GM18519 (cell line): ENCODE measurements at regions not wholly inside any gene's neighbourhood (a gene's known extent, or its start where the extent isn't known, plus 50 kb on each side); places are given as distances from the start of the nearest gene placed in this dataset.

Experiments
- ATAC-seq: cut with Tn5 transposase; IDR thresholded peaks from one replicate; pipeline ENCODE4 v1.9.1; 2021; ENCODE audit warnings: mild to moderate bottlenecking, moderate library complexity; ENCODE audit not compliant: unreplicated experiment, low FRiP score

DNA sequence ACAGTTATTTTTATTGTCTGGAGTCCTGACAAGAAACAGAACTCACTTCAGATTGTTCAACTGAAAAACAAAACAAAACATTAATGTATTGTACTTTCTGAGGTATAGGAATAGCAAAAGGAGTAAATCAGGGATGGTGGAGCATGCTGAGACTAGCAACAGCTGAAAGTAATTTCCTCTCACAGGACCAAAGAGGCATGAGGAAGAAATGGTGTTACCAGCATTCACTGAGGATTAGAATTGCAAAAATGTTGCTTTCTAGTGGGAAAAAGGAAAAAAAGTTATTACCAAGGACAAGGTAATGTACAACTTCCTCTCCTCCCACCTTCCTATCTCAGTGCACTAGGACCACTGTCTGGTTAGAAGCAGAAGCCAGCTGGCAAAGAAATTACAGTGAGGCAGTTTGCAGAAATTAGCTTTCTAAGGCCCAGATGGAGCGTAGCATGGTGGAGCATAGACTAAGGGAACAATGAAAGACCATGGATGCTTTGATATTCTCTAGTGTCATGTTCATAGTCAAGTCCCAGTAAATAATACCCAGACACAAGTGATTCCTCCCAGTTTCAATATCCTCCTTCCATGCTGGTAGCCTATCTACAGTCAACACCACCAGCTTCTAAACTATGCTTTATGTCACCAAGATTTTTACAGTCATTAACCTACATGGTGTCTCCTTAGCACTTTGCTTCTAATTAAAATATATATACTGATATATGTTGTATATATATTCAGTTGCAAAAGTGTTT, 133.7 kb upstream of the DCN start:
- no peak for ATAC-seq

DNA sequence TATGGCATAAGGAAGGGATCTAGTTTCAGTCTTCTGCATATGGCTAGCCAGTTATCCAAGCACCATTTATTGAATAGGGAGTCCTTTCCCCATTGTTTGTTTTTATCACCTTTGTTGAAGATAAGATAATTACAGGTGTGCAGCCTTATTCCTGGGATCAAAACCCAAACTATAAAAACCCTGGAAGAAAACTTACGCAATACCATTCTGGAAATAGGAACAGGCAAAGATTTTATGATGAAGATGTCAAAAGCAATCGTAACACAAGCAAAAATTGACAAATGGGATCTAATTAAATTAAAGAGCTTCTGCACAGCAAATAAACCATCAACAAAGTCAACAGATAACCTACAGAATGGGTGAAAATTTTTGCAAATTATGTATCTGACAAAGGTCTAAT, 128.5 kb upstream of the DCN start:
- no peak for ATAC-seq

DNA sequence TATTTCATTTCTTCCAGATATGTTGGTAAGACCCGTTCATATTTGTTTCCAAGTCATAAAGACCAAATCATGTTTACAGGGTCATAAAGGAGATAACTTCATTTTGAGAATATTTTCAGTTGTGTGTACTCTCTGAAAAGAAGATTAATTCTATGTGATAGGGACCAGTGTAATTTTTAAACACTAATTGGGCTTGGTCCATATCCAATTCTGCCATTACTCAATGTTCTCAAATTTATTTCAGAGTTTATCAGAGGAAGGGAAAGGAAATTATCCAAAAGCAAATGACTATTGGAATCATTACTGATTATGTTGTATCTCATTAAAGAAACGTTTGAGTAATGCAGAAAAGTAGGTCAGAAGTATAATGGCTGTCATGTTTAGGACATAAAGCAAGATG, 126.8 kb upstream of the DCN start:
- no peak for ATAC-seq

DNA sequence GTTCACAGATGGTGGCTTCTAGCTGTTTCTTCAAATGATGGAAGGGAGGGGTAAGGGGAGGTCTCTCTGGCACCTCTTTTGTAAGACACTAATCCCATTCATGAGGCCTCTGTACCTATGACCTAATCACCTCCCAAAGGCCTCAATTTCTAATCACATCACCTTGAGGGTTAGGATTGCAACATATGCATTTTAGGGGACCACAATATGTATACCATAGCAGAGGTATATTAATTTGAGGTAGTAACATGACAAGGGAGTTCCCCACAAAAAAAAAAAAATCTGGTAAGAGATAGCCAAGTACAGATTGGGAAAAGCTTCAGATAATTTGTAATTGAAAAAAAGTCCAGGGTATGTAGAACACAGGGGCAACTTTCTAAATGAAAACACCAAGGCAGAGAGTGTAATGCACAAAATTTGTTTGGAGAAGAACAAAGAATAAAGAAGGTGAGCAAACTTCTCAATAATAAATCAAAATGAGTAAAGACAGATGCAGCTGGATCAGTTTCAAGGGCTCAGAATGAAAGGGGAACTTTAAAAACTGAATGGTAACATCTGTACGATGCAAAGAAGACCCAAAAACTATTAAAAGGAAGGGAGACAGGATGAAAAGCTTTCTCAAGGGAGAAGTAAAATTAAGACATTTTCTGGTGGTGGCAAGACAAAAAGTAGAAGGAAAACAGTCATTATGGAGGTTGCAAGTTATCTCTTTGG, 125.5 kb upstream of the DCN start:
- ATAC-seq = no peak

DNA sequence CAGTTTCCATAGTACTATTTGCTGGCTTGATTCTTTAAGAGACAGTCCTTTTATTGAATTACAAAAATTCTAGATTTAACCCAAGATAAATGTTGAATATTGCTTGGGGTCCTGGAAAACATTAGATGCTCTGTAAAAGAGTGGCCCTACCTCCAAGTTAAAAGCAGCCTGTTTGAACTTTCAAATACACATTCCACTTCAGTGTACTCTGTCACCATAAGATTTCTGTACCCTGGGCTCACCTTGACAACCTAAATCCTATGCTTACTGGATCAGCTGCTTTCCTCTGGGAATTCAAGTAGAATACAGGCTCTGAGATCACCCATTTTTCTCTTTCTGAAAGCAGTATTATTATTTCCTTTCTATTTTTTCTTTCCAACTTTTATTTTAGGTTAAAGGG, 107.7 kb upstream of the DCN start:
- no peak for ATAC-seq

DNA sequence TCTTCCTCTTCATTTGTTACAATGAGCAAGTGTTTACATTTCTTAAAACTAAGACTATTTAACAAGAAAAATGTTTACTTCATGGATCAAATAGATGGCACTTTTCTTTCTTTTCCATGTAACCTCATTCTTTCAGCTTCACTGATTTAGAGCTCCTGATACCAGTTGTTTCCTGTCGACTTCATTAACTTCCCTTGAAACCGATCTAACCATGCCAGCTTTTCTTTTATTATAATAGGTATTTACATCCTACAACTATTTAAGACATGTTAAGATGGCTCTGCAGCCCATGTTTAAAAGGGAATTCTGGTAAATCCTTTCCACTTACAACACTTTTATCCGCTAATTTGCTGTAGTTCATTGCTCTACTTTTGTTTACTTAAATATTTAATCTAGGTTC, 107.3 kb upstream of the DCN start:
- ATAC-seq = no peak

DNA sequence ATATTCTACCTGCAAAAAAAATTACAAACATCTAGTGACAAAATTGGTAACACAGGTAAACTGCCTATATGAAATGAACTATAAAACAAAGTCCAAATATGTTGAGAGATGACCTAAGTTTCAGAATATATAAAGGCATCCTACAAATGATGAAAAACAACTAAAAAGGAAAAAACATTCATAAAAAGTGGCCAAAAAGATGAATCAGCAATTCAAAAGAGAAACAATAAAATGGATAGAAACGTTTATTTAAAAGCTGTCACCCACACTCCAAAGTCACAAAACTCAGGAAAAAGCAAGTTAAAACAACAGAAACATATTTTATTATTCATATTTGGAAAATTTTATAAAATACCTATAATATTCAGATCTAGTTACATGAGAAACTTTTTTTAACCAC, 106.5 kb upstream of the DCN start:
- no peak for ATAC-seq

DNA sequence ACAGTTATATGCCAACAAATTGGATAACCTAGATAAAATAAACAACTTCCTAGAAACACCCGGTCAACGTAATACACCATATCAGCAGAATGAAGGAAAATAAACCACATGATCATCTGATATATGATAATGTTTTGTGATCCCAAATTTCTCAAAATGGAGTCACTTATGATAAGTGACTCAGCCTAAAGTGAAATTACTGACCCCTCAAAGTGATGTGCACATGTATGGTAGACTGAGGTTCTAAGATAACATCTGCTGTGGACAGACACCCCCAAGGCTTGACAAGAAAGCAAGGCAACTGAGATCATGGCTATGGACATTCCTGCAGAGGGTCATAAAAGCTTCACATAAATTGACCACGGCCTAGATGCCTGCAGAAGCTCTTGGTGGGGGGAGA, 105.1 kb upstream of the DCN start:
- ATAC-seq = no peak

DNA sequence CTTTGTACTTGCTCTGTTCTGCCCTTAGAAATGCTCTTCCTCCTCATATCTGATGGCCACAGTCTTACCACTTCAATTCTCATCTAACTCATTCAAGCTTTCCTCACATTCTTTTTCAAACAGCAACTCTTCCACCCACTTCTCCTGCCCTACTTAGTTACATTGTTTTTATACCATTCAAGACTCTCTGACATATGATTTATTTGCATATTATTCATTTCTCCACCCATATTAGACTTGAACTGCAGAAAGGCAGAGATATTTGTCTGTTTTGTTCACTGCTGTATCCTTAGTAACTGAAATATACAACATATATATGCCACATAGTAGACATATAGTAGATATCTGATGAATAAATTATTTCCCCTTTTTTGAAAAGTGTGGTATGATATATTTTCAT, 95.5 kb upstream of the DCN start:
- ATAC-seq = no peak

DNA sequence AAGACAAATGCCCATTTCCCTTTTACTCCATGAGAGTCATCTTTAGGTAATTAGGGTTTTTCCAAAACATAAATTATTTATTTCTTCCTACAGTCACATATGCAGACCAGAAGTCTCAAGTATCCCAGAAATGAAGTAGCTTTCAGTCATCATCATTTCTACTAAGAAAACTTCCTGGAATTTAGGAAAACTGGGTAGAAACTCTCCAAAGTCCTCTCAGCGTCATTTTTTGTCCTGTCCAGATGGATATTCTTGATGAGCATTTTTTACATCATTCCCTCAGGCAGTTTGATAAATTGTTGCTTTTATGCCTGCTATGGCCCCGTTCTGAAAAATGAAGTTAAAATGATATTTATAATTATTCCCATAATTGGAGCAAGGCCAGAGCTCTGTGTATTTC, 93.9 kb upstream of the DCN start:
- no peak for ATAC-seq

DNA sequence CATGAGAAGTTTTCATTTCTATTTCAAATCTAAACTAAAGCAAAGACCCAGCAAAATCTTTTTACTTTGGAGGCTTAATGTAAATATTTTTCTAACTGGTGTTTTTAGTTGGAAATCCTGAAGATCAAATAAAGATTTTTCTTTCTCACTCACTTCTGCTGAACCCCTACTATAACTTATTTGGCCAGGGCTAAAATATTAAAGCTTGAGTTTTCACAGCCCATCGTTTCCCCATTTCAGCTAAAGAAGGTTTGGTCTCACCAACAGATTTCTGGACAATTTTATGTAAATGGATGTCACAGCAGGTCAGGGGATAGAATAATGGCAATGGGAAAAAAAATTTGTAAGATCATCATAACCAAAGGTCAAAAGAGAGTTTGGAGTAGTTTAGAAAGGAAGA, 92.7 kb upstream of the DCN start:
- ATAC-seq = no peak

DNA sequence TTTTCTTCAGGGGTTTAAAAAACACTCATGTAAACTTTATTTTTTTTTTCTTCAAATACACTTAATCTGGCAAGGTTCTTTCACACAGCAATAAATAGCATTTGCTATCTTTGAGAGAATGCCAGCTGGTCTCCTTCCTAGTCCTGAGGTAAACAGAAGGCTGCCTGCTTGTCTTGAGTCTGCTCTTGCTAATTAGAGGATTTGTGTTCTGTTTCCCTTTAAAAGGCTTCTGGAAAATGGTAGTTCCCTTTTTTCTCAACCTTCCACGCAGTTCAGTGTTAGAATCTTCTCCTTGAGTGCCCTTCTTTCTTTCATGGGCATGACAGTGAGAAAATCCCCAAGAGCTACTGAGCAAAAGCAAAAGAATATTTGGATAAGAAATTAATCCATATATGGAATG, 92.3 kb upstream of the DCN start:
- no peak for ATAC-seq

DNA sequence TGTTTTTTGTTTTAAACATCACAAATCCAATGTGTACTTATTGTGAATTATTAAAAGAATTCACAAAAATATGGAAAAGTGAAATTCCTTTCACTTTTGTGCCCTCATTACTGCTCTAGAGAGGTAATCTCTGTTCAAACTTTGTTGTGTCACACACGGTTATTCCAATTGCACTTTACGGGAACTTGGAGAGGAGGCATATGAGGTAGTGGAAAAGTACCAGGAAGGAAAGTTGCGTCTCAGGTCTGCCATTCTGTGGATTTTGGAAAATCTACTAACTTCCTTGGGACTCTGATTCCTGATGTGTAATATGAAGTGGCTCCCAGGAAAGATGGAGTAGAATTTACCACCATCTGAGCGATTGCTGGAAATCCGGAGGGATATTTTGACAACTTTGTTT, 90.9 kb upstream of the DCN start:
- no peak for ATAC-seq

DNA sequence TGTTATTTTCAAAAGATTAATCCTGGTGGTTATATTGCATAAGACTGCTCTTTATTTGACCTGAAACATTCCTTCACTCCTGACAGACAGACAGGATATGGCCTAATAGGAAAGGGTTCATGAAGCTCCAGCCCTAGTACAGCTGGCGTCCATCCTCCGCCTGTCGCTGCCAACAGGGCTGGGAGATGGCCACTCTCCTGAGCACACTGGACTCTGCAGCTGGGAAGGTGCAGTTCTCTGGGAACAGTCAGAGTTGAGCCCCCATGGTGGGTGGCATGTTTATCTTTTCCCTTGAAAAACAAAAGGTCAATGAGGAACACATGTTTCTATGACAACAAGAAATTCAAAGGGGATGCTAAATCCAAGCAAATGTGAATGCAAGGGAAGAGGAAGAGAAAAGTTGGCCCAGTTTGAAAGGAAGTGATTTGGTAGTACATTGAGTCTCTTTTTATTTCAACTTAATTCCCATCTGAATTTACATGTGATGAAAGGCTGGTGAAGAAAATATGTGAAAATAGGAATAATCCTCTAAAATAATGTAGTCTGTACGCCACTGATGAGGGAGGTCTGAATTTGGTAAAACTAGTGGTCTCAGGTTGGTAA, 89.9 kb upstream of the DCN start:
- no peak for ATAC-seq

DNA sequence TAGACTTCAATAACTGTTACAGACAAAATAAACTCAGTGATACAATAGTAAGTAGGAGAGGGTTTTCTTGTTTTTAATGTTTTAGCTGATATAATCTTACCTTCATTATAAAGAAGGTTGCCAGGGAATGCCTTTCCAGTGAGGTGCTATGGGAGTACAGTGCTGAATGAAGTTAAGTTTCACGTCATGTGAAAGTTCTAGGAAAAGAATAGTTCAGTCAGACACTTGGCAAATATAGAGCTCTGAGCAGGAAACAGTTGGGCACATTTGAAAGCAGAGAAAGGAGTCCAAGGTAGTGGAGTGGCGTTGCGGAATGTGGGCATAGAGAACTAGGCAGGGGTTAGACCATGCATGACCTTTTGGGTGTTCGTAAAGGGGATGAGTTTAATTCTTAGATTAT, 88.6 kb upstream of the DCN start:
- ATAC-seq = no peak

DNA sequence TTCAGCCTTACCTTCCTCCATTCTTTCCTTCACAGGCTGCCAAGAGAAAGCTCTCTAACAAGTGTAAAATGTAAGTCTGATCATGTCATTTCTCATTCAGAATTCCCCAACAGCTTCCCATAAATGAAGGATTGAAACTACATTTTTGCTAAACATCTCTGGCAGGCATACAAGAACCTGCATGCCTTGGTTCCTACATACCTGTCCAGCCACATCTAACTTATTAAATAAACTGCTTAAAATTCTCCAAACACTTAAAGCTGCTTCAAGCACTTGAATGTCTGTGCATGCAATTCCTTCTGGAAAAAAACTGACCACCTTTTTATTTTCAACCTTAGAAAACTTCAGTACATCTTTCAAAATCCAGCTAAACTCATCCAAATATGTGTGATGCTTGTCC, 84.4 kb upstream of the DCN start:
- no peak for ATAC-seq

DNA sequence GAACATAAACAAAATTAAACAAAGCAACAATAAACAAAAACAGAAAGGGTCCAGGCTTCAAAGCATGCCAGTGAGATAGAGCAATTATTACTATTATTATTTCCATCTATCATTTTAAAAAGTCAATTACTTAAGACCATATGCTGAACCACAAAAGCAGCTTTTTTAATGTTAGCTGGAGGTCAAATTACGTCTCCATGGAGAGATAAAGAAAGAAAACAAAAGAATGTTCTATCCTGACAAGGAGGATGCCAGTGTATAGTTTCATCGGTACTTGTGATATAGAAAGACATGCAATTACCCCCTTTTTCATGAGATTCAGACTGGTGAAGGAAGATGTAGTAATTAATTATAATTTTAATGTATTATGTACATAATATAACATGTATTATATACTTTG, 81.6 kb upstream of the DCN start:
- ATAC-seq = no peak

DNA sequence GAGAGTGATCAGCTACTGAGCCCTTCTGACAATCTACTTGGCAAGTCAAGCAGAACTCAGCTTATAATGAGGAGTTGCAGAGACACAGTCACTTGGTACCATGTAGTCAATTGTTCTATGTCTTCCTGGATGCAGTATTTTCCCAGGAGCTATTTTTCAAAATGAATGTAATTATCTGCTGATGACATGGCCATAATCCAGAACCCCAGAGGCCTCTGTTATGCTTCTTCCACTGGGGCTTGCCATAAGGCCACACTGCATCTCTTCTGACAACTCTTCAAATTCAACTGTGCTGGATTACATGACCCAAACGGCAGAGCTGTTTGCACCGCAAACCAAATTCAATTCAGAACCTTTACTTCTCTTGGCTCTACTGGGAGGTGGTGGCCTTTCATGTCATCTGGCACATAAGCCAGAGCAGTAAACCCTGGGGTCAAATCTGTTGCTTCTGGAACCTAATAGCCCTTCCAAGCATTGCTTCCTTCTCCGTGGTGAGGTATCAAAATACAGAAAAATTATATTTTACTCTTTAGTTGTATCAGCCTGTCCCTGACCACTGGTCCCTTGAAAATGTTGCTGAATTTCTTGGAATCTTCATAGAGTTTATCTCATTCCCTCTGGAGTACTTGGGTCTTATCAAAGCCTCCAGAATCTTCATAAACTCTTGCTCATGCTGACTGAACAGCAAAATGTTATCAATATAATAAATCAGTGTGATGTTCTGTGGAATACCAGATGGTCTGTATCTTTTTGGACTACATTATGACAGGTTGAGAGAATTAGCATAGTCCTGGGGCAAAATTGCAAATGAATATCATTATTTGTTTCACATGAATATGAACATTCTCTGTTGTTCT, 79.4 kb upstream of the DCN start:
- ATAC-seq = no peak

DNA sequence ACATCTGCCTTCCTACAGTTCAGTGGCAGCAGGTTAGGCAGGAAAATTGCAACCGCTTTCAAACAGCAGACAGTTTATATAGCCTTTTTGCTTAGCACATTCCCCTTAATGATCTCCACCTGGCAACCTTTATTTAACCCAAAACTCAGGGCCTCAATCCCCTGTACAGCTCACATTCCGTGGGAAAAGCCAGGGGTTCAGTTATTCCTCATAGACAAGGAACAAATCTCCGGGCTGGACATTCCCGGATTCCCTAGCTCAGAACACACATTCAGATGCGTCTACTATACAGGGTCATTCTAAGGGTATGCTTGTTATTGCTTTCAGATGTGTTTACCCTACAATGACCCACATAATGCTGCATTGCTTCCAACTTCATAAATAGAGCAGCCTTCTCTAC, 73.8 kb upstream of the DCN start:
- no peak for ATAC-seq

DNA sequence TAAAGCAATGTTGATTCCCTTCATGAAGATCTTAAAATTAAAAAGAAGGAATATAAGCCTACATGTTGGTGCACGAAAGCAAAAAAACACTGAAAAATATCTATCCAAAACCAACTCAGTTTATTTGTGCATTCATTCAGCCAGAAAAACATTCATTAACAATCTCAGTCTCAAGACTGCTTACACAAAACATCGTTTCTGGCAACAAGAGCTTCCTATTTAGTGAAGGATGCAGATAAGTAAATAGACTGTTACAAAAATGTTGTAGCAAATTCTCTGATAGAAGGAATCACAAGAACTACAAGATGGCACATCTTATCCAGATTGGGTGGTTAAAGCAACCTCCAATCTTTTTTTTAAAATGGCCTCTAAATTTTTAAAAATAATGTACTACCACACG, 69.7 kb upstream of the DCN start:
- ATAC-seq = no peak

DNA sequence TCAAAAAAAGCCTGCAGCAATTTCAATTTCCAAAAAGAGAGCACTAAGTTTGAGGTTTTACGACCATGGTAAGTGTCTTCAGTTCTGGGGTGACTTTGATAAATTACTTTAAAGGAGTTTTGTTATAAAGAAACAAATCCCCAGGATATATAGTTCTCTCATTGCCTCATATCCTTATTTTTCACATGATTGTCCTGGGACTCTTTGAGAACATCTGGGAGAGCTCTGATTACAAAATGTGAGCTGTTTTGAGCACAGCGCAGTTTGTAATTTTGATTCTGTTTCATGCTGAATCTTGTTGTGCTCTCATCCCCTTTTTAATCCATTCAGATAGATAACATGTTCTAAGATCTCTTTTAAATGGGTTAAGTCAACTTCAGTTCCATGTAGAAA, 67.7 kb upstream of the DCN start:
- no peak for ATAC-seq
